Activated CD4-positive, alpha-beta T cell treated with anti-CD3 and anti-CD28 coated beads, Interleukin-2, amount 50 U/mL, for 1 hour (primary cell): ENCODE measurements at regions not wholly inside any gene's neighbourhood (a gene's known extent, or its start where the extent isn't known, plus 50 kb on each side); places are given as distances from the start of the nearest gene placed in this dataset.
"Not testable (repeated sequence)": the region's sequence is repeated elsewhere in the genome, so short reads cannot be mapped to it uniquely, and the experiment has no call there.

Source experiments
- DNase-seq: peaks from one replicate; pipeline ENCODE4 v3.0.0-alpha.2; 2020

DNA sequence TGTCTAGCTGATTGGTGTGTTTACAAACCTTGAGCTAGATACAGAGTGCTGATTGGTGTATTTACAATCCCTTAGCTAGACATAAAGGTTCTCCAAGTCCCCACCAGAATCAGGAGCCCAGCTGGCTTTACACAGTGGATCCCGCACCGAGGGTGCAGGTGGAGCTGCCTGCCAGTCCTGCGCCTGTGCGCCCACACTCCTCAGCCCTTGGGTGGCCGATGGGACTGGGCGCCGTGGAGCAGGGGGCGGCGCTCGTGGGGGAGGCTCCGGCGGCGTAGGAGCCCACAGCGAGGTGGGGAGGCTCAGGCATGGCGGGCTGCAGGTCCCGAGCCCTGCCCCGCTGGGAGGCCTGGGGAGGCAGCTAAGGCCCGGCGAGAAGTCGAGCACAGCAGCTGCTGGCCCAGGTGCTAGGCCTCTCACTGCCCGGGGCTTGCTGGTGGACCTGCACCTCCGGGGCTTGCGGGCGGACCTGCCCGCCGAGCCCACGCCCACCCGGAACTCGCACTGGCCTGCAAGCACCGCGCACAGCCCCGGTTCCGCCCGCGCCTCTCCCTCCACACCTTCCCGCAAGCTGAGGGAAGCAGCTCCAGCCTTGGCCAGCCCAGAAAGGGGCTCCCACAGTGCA, 51.0 kb upstream of the CDYL start:
- not testable (repeated sequence) for DNase-seq

DNA sequence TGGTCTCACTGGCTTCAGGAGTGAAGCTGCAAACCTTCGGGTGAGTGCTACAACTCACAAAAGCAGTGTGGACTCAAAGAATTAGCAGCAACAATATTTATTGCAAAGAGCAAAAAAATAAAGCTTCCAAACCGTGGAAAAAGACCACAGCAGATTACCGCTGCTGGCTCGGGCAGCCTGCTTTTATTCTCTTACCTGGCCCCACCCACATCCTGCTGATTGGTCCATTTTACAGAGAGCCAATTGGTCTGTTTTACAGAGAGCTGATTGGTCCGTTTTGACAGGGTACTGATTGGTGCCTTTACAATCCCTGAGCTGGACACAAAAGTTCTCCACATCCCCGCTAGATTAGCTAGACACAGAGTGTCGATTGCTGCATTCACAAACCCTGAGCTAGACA, 51.5 kb upstream of the CDYL start:
- not testable (repeated sequence) for DNase-seq

DNA sequence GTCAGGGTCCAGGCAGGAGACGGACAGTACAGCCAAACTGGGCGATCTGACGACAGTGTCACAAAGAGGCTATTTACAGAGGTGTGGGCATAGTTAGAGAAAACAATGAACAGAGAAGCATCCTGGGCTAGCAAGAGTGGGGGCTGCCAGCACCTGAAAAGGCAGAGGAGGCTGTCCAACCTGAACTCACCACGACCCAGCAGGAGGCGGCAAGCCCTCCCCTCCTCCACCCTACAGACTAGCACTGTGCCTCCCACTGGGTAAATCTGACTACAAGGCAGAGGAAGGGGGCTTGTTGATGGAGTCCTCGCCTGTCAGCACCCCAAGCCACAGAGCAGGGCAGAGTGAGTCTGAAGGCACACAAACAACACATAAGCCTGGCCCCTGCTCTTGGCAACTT, 52.8 kb upstream of the CDYL start:
- no peak for DNase-seq

DNA sequence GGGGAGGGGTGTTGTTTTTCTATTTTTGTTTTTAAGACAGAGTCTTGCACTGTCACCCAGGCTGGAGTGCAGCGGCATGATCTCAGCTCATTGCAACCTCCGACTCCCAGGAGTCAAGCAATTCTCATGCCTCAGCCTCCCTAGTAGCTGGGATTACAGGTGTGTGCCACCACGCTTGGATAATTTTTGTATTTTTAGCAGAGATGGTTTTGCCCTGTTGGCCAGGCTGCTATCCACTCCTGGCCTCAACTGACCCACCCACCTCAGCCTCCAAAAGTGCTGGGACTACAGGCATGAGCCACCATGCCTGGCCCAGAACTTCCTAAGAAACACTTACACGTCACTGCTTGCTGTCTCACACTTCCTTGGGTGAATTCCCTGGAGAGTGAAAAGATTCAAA, 54.8 kb upstream of the CDYL start:
- DNase-seq = not testable (repeated sequence)

DNA sequence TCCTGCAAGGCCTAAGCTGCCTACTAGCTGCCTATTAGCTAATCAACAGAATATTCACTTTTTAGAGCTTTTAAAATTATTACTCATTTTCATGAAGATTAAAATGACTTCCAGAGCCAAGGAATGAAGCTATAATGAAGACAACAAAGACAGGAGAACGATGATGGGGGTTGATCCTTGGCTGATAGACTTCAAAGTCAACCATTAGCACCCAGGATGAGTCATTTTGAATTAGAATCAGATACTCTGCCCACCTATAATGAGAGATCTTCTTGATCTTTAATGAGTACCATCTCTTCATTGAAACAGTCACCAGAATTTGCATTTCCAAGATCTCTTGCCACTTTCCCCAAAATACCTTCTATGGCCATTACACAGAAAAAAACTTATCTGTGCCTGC, 56.7 kb upstream of the CDYL start:
- no peak for DNase-seq

DNA sequence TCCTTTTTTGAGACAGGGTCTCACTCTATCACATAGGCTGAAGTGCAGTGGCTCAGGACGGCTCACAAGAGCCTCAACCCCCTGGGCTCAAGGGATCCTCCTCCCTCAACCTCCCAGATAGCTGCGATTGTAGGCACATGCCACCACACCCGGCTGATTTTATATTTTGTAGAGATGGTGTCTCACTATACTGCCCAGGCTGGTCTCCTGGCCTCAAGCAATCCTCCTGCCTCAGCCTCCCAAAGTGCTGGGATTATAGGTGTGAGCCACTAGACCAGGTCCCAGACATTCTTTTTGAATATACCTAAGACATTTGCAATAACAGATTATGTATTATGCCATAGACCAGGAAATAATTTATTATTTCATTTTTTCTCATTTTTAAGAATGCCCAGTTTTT, 58.3 kb upstream of the CDYL start:
- no peak for DNase-seq

DNA sequence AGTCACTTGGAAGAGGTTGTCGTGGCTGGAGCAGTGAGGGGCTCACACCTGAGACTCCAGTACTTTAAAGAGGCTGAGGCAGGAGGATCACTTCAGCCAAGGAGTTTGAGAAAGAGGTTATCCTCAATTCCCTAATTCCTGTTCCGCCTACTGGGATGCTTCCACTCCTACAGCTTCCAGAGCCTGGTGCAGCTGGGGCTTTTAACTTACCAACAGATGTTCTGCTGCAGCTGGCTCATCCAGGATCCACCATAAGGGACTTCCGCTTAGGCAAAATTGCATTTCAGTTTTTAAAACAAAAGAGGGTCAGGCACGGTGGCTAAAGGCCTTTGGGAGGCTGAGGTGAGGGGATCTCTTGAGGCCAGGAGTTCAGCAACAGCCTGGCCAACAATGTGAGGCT, 59.1 kb upstream of the CDYL start:
- no peak for DNase-seq

DNA sequence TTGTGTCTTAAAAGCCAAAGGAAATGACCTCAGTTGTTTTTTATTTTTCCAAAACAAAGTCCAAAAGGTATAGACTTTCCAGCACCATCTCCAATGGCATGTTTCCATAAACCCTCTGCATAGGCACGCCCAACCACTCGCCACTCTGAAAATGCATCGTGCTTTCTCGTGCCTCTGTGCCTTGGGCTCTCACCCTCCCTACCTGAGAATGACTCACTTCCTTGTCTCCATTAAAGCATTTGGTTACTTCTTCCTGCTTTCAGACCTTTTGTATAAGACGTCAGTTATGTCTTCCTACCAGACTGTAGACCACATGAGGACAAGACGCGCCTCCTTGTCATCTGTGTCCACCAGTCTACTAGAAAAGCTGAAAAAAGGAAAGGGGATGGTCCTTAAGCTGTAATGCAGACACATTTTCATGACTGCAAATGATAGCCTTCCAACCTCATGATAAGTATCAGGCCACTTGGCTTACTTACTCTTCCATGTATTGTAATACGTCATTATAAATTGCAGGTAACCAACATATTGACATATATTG, 61.2 kb upstream of the CDYL start:
- DNase-seq = no peak

DNA sequence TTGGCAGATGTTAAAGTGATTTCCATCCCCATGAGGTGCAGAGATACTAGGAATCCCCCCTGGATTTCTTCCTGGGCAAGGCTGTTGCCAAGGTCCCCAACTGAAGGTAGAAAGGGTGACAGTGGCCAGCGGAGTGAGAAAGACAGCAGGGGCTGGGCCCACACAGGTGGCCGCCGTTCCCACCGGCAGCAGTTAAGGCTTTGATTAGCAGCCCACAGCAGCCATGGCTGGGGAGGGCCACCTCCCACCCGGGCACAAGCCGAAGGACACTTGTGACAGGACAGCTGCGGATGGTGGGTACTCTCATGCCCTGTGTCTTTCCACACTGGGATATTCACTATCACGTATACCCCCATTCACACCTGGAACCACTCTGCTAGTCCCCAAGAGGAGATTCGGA, 63.9 kb upstream of the CDYL start:
- DNase-seq = no peak

DNA sequence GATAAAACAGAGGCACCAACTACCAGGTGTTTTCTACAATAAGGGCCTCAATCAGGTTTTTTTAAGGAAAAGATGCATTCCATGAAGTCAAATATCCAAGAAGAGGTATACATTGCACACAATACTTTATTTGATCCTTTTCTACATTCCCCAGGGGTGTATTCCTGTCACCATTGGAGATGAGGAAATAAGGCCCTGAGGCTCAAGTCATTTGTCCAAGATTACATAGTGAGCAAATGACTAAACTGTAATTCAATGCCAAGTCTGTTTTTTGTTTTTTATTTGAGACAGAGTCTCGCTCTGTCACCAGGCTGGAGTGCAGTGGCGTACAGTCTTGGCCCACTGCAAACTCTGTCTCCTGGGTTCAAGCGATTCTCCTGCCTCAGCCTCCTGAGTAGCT, 69.2 kb upstream of the CDYL start:
- no peak for DNase-seq

DNA sequence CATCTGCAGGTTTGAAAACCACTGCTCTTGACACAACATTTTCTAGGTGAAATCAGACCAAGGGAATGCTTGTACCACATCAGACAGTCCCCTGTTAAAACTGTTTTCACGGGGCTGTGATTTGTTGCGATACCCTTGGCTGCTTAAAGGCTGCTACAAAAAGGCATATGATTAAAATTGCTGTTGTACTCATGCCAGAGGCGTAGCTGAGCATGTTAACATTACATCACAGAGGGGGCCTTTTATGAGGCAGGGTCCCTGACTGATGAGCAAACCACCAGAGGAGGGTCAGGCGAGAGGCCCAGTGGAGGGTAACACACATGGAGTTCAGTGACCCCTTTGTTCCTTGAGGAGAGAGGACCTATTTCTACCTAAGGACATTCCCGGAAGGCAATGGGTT, 70.4 kb upstream of the CDYL start:
- no peak for DNase-seq

DNA sequence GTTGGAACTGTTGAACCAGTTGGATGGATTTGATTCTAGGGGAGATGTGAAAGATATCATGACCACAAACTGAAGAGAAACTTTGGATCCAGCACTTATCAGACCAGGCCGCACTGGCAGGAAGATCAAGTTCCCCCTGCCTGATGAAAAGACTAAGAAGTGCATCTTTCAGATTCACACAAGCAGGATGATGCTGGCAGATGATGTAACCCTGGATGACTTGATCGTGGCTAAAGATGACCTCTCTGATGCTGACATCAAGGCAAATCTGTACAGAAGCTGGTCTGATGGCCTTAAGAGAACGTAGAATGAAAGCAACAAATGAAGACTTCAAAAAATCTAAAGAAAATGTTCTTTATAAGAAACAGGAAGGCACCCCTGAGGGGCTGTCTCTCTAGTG, 72.8 kb upstream of the CDYL start:
- DNase-seq = no peak

DNA sequence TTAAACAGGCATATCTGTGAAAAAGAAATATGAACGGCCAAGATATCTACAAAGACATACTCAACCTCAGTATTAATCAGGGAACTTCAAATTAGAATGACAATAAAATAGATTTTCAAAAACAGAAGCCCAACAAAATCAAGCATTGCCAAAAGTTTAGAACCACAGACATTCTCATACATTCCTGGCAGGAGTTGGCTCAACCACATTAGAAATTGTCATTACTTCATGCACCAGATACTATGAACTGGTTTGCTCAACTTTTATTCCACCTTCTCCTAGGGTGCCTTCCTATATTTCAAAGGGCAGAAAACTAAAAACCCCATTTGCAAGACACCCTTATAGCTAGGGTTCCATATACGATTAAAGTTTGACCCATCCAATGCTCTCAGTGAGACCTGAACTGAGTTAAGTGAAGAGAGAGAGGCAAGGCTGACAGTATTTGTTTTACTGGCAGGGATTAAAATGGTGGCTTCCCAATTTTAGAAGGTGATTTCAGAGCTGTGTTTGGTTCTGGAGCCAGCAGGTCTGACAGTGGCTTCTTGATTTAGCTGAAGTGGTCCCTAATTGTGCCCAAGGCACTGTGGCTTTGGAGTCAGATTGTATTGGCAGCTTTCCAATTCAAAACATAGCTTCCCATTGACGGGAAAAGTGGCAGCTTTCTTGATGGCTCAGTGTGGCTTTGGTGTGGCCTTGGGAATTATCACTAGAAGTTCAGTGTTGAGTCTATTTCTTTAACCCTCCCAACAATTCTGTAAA, 77.1 kb upstream of the CDYL start:
- no peak for DNase-seq

DNA sequence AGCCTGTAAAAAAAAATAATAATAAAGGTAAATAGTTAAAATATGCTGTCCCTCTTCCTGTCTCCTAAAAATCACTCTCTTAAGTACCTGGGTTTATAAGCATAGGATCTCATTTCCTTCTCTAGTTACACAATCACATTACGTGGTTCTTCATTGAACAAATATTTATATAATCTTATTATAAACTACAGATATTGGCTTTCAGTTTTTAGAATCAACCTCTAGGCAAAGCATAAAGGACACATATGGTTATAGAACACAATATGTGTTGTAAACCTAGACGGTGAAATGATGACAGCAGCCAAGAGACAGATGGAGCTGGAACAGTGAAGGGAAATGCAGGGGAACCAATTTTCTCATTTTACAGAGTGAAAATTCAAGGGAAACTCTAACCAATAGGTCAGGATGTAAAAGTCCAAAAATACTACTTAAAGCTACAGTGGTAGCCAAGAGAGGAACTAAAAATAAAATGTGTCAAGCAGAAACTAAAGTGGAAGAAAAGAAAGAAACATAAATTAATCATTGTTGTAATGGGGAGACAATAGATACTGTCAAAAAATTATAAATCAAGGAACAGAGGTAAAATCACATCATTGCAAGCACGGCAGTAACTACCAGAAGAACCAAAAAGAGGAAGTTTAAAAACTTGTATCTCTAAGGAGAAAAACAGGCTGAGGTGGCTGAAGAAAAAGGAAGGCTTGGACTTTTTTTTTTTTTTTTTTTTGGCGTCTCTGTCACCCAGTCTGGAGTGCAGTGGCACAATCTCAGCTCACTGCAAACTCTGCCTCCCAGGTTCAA, 82.8 kb upstream of the CDYL start:
- no peak for DNase-seq

DNA sequence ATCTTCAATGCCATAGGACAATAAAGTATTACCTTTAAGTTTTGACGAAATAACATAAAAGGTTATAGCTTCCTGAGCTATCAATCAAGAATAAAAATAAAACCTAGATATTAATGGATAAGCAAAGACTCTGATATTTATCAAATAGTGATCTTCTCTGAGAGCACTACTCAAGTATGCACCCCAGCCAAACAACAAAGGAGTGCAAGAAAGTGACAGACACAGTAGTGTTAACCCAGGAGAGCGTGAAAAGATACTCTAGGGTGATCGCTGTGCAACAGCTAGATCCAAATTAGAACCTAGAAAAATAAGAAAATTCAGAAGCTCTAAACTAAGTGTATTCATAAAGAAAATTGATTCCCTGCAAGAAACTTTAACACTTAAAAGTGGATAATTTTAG, 83.5 kb upstream of the CDYL start:
- DNase-seq = no peak

DNA sequence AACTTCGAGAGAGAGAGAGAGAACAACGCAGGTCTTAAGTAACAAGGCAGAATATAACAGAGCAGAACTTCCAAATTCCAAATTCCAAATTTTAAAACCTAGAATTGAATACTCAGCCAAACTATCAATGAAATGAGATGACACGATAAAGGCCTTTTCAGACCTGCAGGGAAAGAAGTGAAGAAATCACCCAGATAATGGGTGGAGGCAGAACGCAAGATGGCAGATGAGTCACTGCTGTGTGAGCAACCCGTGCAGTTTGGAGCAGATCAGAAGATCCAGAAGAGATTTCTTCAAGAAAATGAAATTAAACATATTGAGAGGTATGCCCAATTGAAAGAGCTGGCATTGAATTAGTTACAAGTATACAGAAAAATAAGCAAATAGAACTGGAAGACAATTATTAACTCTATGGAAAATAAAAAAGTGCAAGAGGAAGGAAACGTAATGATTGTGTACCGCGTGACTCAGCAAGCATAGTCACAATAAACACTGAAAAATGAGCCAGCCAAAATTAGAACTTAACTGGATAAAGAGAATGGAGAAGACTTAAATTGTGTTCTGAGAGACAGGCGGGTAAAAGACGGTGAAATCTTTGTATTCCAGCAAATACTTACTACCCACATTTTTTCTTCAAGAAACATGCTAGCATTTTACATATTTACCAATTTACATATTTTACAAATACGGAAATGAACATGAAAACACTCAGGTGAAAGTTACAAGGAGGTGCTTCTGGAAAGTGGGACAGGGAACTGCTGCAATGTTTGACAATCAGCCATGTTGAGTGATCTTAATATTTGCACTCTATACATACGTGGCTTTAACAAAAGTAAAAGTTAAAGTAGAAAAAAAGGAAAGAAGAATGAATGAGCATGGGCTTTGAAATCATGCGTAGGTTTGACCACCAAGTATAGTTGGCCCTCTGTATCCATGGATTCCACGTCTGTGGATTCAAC, 87.9 kb upstream of the CDYL start:
- no peak for DNase-seq

DNA sequence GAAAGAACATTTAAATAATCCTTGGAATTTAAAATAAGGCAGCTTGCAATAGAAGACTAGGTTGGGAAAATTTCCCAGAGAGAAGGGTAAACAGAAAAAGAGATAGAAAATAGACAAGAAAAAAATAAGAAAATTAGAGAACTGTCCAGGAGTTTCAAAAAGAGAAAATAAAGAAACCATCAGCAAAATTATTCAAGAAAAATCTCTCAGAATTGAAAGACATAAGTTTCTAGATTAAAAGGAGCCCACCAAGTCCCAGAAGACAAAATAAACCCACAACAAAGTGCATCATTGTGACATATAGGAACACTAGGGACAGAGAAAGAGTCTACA, 88.6 kb upstream of the CDYL start:
- no peak for DNase-seq

DNA sequence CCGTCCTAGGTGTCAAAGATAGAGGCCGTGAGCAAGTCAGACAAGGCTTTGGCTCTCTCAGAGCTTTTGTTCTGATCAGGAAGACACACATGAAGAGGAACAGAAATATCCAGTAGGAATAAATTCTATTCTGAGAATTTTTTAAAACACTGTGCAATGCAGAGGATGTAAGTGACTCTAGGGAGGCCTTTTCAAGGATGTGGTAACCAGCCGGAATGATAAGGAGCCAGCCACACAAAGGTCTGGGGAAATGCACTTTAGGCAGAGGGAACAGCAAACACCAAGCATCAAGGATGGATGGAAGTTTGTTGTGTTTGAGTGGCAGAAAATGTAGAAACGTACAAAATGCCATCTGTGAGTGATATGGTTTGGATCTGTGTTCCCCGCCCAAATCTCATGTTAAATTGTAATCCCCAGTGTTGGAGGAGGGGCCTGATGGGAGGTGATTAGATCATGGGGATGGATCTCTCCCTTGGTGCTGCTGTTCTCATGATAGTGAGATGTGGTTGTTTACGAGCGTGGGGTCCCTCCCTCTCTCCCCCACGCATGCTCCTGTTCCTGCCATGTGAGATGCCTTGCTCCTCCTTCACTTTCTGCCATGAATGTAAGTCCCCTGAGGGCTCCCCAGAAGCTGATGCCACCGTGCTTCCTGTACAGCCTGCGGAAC, 93.6 kb upstream of the CDYL start:
- DNase-seq = no peak

DNA sequence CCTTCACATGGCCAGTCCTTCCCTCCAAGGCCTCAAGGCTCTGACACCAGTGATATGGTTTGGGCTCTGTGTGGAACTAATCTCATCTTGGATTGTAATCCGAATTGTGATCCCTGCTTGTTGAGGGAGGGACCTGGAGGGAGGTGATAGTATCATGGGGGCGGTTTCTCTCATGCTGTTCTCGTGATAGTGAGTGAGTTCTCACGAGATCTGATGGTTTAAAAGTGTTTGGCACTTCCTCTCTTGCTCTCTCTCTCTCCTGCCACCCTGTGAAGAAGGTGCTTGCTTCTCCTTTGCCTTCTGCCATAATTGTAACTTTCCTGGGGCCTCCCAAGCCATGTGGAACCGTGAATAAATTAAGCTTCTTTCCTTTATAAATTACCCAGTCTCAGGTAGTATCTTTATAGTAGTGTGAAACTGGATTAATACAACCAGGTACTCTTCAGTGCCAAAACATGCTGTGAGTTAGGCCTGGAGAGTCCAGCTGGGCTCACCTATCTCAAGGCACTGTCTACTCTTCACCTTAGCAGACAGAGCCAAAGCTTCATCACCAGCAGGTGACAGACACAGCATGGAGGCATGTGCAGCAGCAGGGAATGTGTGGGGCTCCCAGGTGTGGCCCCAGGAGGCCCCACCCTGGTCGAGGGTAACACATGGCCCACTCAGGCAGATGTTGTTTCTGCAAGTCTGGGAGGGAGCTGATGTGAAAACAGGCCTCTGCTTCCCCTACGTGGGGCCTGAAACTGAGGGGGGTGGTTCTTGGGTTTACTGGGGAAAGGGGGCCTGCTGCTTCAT, 97.5 kb upstream of the CDYL start:
- no peak for DNase-seq

DNA sequence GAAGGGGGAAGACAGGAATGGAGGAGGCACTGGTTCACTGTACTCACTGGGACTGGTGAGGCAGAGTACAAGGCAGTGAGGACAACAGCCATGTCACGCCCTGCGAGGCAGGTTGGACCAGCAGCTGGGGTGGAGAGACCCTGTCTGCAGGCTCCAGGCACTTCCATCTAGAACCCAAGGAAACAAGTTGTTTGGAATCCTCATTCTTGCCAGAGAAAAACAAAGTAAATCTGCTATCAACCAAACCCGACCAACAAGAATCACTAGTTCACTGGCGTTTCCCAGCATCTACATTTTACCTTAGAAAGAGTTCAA, 98.5 kb upstream of the CDYL start:
- no peak for DNase-seq

DNA sequence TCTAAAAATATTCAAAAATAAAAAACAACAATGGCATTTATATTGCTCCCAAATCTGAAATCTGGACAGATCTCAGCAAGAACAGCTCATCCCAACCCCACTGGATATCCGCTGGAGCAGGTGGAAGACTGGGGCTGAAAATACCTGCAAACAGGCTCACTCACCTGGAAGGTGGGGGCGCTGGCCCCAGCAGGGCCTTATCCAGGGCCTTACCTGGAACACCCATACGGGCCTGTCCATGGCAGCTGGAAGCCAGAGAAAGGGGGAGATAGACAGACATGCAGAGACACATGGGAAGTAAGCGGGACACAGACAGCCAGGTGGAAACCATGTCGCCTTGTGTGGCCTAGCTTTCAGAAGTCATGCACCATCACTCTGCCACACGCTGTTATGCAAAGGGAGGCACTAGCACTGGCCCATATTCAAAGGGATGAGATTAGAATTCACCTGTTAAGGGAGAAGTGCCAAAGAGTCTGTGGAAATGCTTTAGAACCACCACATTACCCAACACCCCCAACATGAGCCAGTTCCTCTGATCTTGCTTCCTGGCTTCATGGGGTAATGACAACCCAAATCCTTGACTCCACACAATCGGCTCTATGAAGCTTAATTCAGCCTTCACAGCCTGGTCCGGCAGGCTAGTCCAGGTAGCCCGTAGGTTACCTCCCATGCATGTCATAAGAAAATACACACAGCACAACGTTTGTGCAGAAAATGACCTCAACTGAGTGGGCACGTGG, 99.0 kb upstream of the CDYL start:
- no peak for DNase-seq
